Panc1 (cell line): ENCODE measurements at regions not wholly inside any gene's neighbourhood (a gene's known extent, or its start where the extent isn't known, plus 50 kb on each side); places are given as distances from the start of the nearest gene placed in this dataset.

ENCODE experiments used
- CTCF ChIP-seq: fragments of 450-650 bp; IDR thresholded peaks from 2 replicates; pipeline ENCODE4 v1.5.1; 2017; ENCODE audit warnings: mild to moderate bottlenecking
- POLR2AphosphoS5 ChIP-seq: IDR thresholded peaks from 2 replicates; pipeline ENCODE4 v1.6.1; 2012; ENCODE audit warnings: mild to moderate bottlenecking, low read depth, low read length, moderate library complexity
- REST ChIP-seq, 2 experiments: IDR thresholded peaks; 2 replicates each; pipeline ENCODE4 v1.6.1; 2011 to 2012; ENCODE audit warnings: low read depth in 2 of 2, control low read depth in 1 of 2, low read length in 1 of 2, mild to moderate bottlenecking in 1 of 2, moderate library complexity in 1 of 2; ENCODE audit not compliant: insufficient read depth in 1 of 2
- SIN3A ChIP-seq: IDR thresholded peaks from 2 replicates; pipeline ENCODE4 v1.6.1; 2012; ENCODE audit warnings: low read depth, mild to moderate bottlenecking, low read length, moderate library complexity, borderline replicate concordance; ENCODE audit not compliant: insufficient read depth
- TCF7L2 ChIP-seq: IDR thresholded peaks from 2 replicates; pipeline ENCODE4 v1.6.1; 2011; ENCODE audit warnings: mild to moderate bottlenecking, low read depth, low read length, inconsistent platforms

GRCh38 chr11:69385144-69385820 lies 91.3 kb downstream of the MYEOV start:
- TF ChIP-seq CTCF (no peak), POLR2AphosphoS5 (no peak), REST (IDR thresholded peaks at IDR 0.05; ENCODE audit: insufficient read depth in 1 of 2, low read depth in 2 of 2, low read length in 1 of 2) (no peak), SIN3A (no peak), TCF7L2 (no peak)
